CD4-positive, CD25-positive, alpha-beta regulatory T cell (primary cell): ENCODE measurements at regions not wholly inside any gene's neighbourhood (a gene's known extent, or its start where the extent isn't known, plus 50 kb on each side); places are given as distances from the start of the nearest gene placed in this dataset.

Experiments used
- ATAC-seq, 2 donors: fragments of 150-1000 bp; cut with Tn5 transposase; one replicate each; pipeline ENCODE4 v1.10.0; 2021; ENCODE audit warnings: low read depth in 2 of 2, moderate number of reproducible peaks in 2 of 2, moderate library complexity in 1 of 2
- DNase-seq, 3 donors: peaks; one replicate each; pipeline versions ENCODE4 v3.0.0 to v3.0.0-alpha.2; 2012 to 2022; ENCODE audit warnings: mixed read lengths in 1 of 3
- H3K27ac ChIP-seq: one replicate; pipeline ENCODE4 v1.7.0; 2013; ENCODE audit warnings: mild to moderate bottlenecking, low read length; ENCODE audit not compliant: insufficient read depth, poor library complexity, severe bottlenecking
- H3K27me3 ChIP-seq: one replicate; pipeline ENCODE4 v1.7.0; 2013; ENCODE audit warnings: low read length; ENCODE audit not compliant: control insufficient read depth, insufficient read depth
- H3K36me3 ChIP-seq: one replicate; pipeline ENCODE4 v1.7.0; 2013; ENCODE audit warnings: mild to moderate bottlenecking, low read length, moderate library complexity; ENCODE audit not compliant: control insufficient read depth, insufficient read depth
- H3K4me1 ChIP-seq: 2 replicates; pipeline ENCODE4 v1.7.0; 2013; ENCODE audit warnings: mild to moderate bottlenecking, low read length; ENCODE audit not compliant: insufficient read depth, control insufficient read depth, poor library complexity, severe bottlenecking
- H3K4me3 ChIP-seq: one replicate; pipeline ENCODE4 v1.7.0; 2013; ENCODE audit warnings: low read depth, mild to moderate bottlenecking, low read length, moderate library complexity
- H3K9me3 ChIP-seq, 2 experiments: 1 replicate in 1 of 2; 2 replicates in 1 of 2; pipeline ENCODE4 v1.7.0; 2013; ENCODE audit warnings: low read length in 2 of 2, mild to moderate bottlenecking in 1 of 2, moderate library complexity in 1 of 2; ENCODE audit not compliant: control insufficient read depth in 2 of 2
- H3K27ac Mint-ChIP-seq, 3 donors: one replicate each; pipeline ENCODE4 v1.8.0; 2020 to 2022; ENCODE audit warnings: mild to moderate bottlenecking in 3 of 3, mixed read lengths in 3 of 3, moderate library complexity in 2 of 3
- H3K27me3 Mint-ChIP-seq: one replicate; pipeline ENCODE4 v1.8.0; 2022; ENCODE audit warnings: mild to moderate bottlenecking, mixed read lengths
- H3K36me3 Mint-ChIP-seq: one replicate; pipeline ENCODE4 v1.8.0; 2020; ENCODE audit warnings: mixed read lengths
- H3K4me1 Mint-ChIP-seq, 4 donors: one replicate each; pipeline ENCODE4 v1.8.0; 2020 to 2022; ENCODE audit warnings: mixed read lengths in 4 of 4, mild to moderate bottlenecking in 1 of 4
- H3K4me3 Mint-ChIP-seq, 4 donors: one replicate each; pipeline ENCODE4 v1.8.0; 2020 to 2022; ENCODE audit warnings: mild to moderate bottlenecking in 4 of 4, mixed read lengths in 4 of 4, moderate library complexity in 3 of 4
- H3K9me3 Mint-ChIP-seq, 7 donors: one replicate each; pipeline ENCODE4 v1.8.0; 2020 to 2022; ENCODE audit warnings: mixed read lengths in 7 of 7, mild to moderate bottlenecking in 3 of 7, moderate library complexity in 2 of 7

GRCh38 chr7:21099955-21100354 is 313.3 kb upstream of the SP8 start:
- Mint-ChIP-seq H3K27me3 (peaks cover 6% of the 10 kb centered on the region), H3K4me3 (no peak overlapping the region), H3K27ac (no peak overlapping the region), H3K4me1 (no peaks in the 10 kb centered on the region), H3K36me3 (no peaks in the 10 kb centered on the region), H3K9me3 (peaks cover 0 to 4% (median 0%) of the 10 kb centered on the region in 7 donors)
- no peaks in the 10 kb centered on the region for H3K9me3 ChIP-seq
- DNase-seq = no peak
- H3K27me3 ChIP-seq = no peaks in the 10 kb centered on the region
- no peaks in the 10 kb centered on the region for H3K4me1 ChIP-seq
- no peak overlapping the region for H3K27ac ChIP-seq
- no peaks in the 10 kb centered on the region for H3K36me3 ChIP-seq
- no peak overlapping the region for H3K4me3 ChIP-seq
- ATAC-seq = no peak

- H3K4me3 ChIP-seq = no peak overlapping the region
- Mint-ChIP-seq H3K27me3 (peaks cover 6% of the 10 kb centered on the region), H3K36me3 (no peaks in the 10 kb centered on the region), H3K4me1 (no peaks in the 10 kb centered on the region), H3K4me3 (no peak overlapping the region), H3K9me3 (peaks cover 0 to 4% (median 0%) of the 10 kb centered on the region in 7 donors), H3K27ac (no peak overlapping the region)
- no peak overlapping the region for H3K27ac ChIP-seq
- DNase-seq (no peak), ATAC-seq (no peak)
- H3K9me3 ChIP-seq = no peaks in the 10 kb centered on the region
- no peaks in the 10 kb centered on the region for H3K4me1 ChIP-seq
- no peaks in the 10 kb centered on the region for H3K36me3 ChIP-seq
- H3K27me3 ChIP-seq = no peaks in the 10 kb centered on the region
These were observed 314.9 kb upstream of the SP8 start for GRCh38 chr7:21101541-21101940.

GRCh38 chr7:21103426-21104123 is 316.9 kb upstream of the SP8 start:
- H3K27ac Mint-ChIP-seq = no peak overlapping the region
- no peaks in the 10 kb centered on the region for H3K36me3 Mint-ChIP-seq
- H3K36me3 ChIP-seq = no peaks in the 10 kb centered on the region
- H3K27ac ChIP-seq = no peak overlapping the region
- H3K4me1 ChIP-seq = no peaks in the 10 kb centered on the region
- no peaks in the 10 kb centered on the region for H3K27me3 ChIP-seq
- H3K4me1 Mint-ChIP-seq = no peaks in the 10 kb centered on the region
- DNase-seq (no peak), ATAC-seq (no peak)
- H3K9me3 Mint-ChIP-seq = peaks cover 0 to 4% (median 0%) of the 10 kb centered on the region in 7 donors
- no peak overlapping the region for H3K4me3 Mint-ChIP-seq
- H3K4me3 ChIP-seq = no peak overlapping the region
- H3K9me3 ChIP-seq = no peaks in the 10 kb centered on the region
- H3K27me3 Mint-ChIP-seq = peaks cover 1% of the 10 kb centered on the region

- H3K36me3 ChIP-seq = no peaks in the 10 kb centered on the region
- no peaks in the 10 kb centered on the region for H3K9me3 ChIP-seq
- no peak overlapping the region for H3K27ac ChIP-seq
- H3K27me3 Mint-ChIP-seq = no peaks in the 10 kb centered on the region
- no peaks in the 10 kb centered on the region for H3K4me1 ChIP-seq
- no peaks in the 10 kb centered on the region for H3K4me1 Mint-ChIP-seq
- DNase-seq = no peak
- no peaks in the 10 kb centered on the region for H3K36me3 Mint-ChIP-seq
- ATAC-seq = no peak
- H3K27ac Mint-ChIP-seq = no peak overlapping the region
- H3K4me3 ChIP-seq = no peak overlapping the region
- no peaks in the 10 kb centered on the region for H3K27me3 ChIP-seq
- H3K4me3 Mint-ChIP-seq = no peak overlapping the region
- H3K9me3 Mint-ChIP-seq = peaks cover 0 to 4% (median 0%) of the 10 kb centered on the region in 7 donors
These were observed 317.4 kb upstream of the SP8 start for GRCh38 chr7:21104124-21104500.

- no peaks in the 10 kb centered on the region for H3K27me3 Mint-ChIP-seq
- no peak for DNase-seq
- H3K4me3 ChIP-seq = no peak overlapping the region
- H3K9me3 Mint-ChIP-seq = peaks cover 0 to 1% (median 0%) of the 10 kb centered on the region in 7 donors
- H3K4me3 Mint-ChIP-seq = no peak overlapping the region
- no peak overlapping the region for H3K27ac ChIP-seq
- no peaks in the 10 kb centered on the region for H3K4me1 ChIP-seq
- no peaks in the 10 kb centered on the region for H3K4me1 Mint-ChIP-seq
- H3K36me3 Mint-ChIP-seq = no peaks in the 10 kb centered on the region
- H3K27ac Mint-ChIP-seq = no peak overlapping the region
- H3K36me3 ChIP-seq = no peaks in the 10 kb centered on the region
- no peaks in the 10 kb centered on the region for H3K9me3 ChIP-seq
- H3K27me3 ChIP-seq = no peaks in the 10 kb centered on the region
- no peak for ATAC-seq
These were observed 319.6 kb upstream of the SP8 start for GRCh38 chr7:21106296-21106732.

- Mint-ChIP-seq H3K4me3 (no peak overlapping the region), H3K4me1 (no peaks in the 10 kb centered on the region), H3K9me3 (no peaks in the 10 kb centered on the region), H3K36me3 (no peaks in the 10 kb centered on the region), H3K27me3 (no peaks in the 10 kb centered on the region), H3K27ac (no peak overlapping the region)
- Histone ChIP-seq H3K9me3 (no peaks in the 10 kb centered on the region), H3K4me1 (no peaks in the 10 kb centered on the region), H3K4me3 (no peak overlapping the region), H3K27ac (no peak overlapping the region), H3K27me3 (no peaks in the 10 kb centered on the region), H3K36me3 (no peaks in the 10 kb centered on the region)
- ATAC-seq (no peak), DNase-seq (no peak)
These were observed 320.4 kb upstream of the SP8 start for GRCh38 chr7:21107101-21107500.

- Histone ChIP-seq H3K4me3 (no peak overlapping the region), H3K27ac (no peak overlapping the region), H3K36me3 (no peaks in the 10 kb centered on the region), H3K27me3 (no peaks in the 10 kb centered on the region), H3K9me3 (no peaks in the 10 kb centered on the region), H3K4me1 (no peaks in the 10 kb centered on the region)
- H3K27me3 Mint-ChIP-seq = no peaks in the 10 kb centered on the region
- H3K9me3 Mint-ChIP-seq = no peaks in the 10 kb centered on the region
- ATAC-seq (no peak), DNase-seq (no peak)
- H3K27ac Mint-ChIP-seq = no peak overlapping the region
- H3K36me3 Mint-ChIP-seq = no peaks in the 10 kb centered on the region
- no peak overlapping the region for H3K4me3 Mint-ChIP-seq
- no peaks in the 10 kb centered on the region for H3K4me1 Mint-ChIP-seq
These were observed 319.7 kb upstream of the SP4 start for GRCh38 chr7:21108182-21108581.

GRCh38 chr7:21113609-21114415 is 314.1 kb upstream of the SP4 start:
- Histone ChIP-seq H3K4me3 (no peak overlapping the region), H3K9me3 (no peaks in the 10 kb centered on the region), H3K27me3 (peaks cover 2% of the 10 kb centered on the region), H3K36me3 (no peaks in the 10 kb centered on the region), H3K4me1 (no peaks in the 10 kb centered on the region), H3K27ac (no peak overlapping the region)
- H3K4me3 Mint-ChIP-seq = no peak overlapping the region
- peaks cover 13% of the 10 kb centered on the region for H3K27me3 Mint-ChIP-seq
- DNase-seq (no peak), ATAC-seq (no peak)
- no peak overlapping the region for H3K27ac Mint-ChIP-seq
- no peaks in the 10 kb centered on the region for H3K36me3 Mint-ChIP-seq
- no peaks in the 10 kb centered on the region for H3K4me1 Mint-ChIP-seq
- peaks cover 0 to 1% (median 0%) of the 10 kb centered on the region in 7 donors for H3K9me3 Mint-ChIP-seq
